HuH-7 (cell line): ENCODE measurements at regions not wholly inside any gene's neighbourhood (a gene's known extent, or its start where the extent isn't known, plus 50 kb on each side); places are given as distances from the start of the nearest gene placed in this dataset.
A peak's percentile ranks its signal among the peaks of the same experiment; 100 is the strongest.
"Not testable (repeated sequence)": the region's sequence is repeated elsewhere in the genome, so short reads cannot be mapped to it uniquely, and the experiment has no call there.

ENCODE experiments used
- DNase-seq: peaks from one replicate; pipeline ENCODE4 v3.0.0; 2011; ENCODE audit warnings: low spot score

DNA sequence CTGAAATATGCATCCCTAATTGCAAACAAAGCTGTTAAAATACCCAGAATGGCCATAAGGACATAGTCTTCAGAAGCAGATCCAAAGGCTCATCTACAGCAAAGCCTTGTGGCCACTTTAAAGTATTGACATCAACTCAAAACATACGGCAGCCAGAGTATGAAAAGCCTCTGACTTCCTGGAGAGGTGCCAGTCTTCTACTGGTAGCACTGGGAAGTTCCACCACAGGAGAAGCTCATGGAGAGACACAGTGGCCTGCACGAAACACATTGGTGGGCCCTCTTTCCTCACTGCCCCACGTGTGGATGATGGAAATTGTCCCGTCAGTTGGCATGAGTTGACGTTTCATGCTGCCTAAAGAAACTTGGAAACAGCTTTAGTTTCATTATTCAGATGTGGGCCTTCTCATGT, 202.6 kb upstream of the HEY2 start:
- peak; percentile 21 for DNase-seq

DNA sequence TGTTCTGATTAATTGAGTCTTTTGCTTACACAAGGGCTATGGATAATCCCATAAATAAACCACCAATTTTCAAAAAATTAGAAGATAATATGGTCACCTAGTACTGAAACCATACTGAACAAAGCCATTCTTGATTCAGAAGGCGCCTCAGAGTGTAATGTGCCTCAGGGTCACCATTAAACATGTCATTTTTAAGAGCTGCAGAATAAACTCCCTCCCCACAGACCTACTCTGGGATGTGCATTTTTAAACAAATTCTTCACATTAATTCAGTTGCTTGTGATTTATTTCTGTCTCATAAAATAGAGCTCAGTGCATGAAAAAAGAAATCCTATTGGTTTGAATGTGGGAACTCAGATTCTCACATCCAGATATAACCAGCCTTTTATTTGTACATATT, 202.1 kb upstream of the HEY2 start:
- no peak for DNase-seq

DNA sequence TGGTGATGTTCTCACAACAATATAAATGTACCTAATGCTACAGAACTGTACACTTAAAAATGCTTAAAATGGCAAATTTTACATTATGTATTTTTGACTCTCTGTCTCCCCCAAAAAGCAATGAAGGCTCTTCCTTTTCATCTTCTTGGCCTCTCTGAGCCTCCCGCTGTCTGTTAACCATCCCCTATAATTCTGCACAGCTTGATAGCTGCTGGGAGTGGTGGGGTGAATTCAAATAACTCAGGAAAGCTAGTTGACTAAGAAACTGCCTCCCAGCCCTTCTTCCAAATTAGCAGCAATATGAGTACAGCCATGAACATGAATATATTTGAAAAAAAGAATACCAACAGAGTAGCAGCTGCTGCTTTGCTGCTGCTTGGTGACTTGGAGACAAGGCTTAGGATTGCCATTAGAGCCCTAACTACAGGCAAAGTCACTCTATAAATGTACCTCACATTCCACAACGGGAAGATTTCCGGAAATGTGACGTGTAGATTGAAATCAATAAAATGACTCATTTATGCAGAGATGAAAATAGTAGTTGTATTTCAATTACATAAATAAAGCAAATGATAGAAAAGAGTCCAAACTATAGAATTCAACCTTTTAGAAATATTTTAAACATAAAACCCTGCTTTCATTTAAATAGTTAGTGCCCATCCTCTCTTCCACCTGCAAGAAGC, 200.1 kb upstream of the HEY2 start:
- no peak for DNase-seq

DNA sequence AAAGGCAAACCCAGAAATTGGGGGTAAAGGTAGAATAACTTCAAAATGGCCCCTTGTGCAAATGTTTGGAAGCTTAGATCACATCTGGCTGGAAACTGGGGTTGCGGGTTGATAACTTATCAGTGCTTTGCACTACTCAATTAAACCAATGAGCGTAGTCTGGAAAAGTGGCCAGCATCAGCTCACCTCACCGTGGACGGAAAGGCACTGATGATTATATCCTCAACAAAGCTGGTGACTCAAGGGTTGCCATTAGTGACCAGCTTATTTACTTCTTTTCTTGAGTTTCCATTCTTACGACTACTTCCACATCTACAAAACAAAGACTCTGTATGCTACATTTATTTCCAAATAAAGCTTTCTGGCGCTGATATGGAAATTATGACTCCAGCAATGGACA, 198.5 kb upstream of the HEY2 start:
- DNase-seq, result no peak

DNA sequence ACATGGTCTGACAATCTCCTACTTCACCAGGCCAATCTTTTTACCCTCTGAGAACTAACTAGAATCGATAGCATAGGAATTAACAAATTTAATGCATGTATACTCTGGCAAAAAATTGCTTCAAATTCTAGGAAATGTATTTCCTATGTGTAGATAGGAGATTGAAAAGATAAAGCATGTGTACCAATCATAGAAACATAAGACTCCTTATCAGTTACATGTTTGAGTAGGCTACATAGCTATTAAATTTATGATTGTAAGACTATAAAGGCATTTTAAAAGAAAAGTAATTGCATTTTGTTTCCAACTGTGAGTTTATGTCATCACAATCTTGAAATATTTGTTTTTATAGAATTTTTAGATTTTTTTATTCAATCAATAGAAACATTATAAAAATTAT, 196.6 kb upstream of the HEY2 start:
- DNase-seq, result no peak

DNA sequence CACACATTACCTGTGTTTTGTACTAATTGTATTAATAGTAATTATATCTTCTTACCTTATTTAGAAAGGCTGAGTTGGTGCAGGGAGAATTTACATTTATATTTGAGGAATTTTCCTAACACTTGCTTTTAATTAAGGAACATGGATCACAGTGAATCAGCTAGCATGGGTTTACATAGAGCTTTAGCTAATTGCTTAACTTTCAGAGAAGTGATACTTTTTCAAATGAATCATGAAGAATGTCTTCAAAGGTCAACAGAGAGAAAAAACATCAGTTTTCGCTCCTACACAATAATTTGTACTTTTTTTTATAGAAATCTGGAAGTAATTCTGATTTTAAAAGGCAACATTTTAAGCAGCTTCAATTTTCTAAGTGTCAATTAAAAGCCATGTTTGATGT, 195.0 kb upstream of the HEY2 start:
- no peak for DNase-seq

DNA sequence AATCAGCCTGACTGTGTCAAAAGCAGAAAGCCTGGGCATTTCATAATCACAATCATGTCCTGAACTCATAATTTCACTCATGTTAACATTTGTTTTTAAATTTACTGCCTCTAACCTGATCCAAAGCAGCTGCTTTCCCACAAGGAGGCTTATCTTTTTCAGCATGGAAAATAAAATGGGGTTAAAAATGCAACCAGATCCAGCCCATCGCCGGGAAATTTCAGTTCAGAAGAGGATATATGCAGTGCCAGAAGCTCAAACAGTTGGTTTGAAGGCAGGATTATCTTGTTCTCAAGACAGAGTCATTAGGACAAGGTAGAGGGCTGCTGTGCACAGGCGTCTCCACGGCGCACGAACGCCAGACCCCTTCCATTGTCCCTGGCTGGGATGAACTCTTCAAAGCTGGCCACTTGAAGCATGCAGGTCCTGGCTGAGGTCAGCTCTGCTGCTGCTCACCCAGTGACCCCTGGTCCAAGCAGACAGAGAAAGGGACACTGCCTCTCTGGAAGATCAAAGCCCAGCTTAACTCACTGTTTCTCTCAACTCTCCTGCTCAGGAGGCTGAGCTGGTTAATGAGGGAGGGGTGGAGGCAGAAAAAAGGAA, 191.1 kb upstream of the HEY2 start:
- DNase-seq, result no peak

DNA sequence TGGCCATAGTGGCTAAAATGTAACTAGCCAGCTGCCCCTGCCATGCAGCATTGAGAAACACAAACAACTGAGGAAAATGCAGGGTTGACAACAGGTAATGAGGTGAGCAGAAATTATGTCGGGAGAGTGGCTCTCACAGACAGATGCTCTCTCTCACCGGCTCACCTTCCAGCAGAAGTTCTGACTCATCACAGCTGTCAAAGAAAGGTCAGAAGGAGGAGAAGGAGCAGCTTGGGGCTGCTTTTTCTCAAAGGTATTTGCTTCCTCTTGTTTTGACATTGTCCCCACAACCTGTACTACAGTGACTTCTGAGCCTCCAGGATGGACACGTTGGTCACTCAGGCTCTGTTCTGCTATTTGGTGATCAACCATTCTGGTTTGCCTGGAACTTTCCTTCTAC, 190.5 kb upstream of the HEY2 start:
- DNase-seq, result no peak

DNA sequence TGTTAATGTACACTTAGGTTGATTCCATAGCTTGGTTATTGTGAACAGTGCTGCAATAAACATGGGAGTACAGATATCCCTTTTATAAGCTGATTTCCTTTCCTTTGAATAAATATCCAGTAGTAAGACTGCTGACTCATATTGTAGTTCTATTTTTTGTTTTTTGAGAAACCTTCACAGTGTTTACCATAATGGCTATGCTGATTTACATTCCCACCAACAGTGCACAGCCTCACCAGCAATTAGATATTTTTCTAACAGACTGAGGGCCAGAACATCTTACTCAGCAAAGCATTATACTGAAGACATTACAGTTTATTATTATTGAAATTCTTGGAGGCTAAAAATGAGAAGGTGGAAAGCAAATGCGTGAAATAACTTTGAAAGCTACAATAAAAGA, 187.3 kb upstream of the HEY2 start:
- DNase-seq, result no peak

DNA sequence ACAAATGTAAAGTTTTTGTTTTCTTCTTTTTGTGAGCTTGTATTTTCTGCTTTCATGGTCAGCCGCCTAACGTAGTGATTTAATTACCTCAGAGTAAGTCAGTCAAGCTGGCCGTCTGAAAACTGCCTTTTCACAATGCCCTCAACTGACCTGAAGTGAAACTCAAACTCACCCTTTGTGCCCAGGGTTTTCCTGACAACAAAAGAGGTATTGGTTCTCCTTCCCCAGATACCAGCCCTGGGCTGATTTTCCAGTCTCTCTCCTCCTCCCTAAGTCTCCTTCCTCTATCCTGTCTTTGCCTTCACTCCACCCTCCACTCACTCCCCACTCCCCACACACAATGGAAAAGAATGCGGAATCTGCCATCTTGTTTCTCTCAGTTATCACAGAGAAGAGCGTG, 184.5 kb upstream of the HEY2 start:
- DNase-seq, result no peak

DNA sequence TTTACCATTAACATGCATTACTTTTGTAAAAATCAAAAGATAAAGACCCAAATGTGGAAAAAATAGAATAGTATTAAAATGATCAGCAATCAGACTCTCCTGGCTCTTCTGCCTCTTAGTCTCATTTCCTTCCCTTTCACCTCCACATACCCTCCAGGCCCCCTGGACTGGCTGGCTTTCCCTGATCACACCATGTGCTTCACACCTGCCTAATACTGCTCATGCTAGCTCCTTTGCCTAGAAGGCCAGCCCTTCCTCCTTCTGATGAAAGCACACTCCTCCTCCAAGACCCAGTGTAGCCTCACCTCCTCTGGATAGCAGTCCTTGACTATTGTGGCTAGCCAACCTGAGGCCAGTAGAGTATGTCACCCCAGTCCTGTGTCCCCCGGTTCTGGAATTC, 182.0 kb upstream of the HEY2 start:
- DNase-seq, result no peak

DNA sequence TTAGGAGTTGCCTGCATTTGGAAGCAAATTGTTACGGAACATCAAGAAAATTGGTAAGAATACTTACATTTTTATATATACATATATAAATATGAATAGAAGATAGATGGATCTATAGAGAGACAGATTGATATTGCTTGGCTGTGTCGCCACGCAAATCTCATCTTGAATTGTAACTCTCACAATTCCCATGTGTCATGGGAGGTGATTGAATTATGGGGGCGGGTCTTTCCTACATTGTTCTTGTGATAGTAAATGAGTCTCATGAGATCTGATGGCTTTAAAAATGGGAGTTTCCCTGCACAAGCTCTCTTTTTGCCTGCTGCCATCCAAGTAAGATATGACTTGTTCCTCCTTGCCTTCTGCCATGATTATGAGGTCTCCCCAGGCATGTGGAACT, 180.8 kb upstream of the HEY2 start:
- no peak for DNase-seq

DNA sequence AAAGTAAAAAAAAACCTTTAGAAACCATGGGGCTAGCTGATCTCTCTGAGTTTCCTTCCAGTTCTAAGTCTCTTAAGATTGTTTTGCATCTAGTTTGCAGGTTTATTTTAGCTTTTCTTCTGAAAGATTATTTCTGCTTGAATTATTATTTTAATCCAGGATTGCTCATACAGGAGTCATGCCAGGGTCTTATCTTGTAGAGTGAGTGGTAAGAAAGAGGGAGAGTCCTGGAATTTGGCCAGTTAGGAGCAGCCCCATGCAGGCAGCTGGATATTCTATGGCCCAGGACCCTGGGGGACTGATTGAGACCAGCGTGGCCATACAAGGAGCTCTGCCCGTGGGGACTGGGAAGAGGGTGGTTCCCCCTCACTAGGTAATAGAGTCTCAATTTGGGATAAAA, 178.9 kb upstream of the HEY2 start:
- DNase-seq, result no peak

DNA sequence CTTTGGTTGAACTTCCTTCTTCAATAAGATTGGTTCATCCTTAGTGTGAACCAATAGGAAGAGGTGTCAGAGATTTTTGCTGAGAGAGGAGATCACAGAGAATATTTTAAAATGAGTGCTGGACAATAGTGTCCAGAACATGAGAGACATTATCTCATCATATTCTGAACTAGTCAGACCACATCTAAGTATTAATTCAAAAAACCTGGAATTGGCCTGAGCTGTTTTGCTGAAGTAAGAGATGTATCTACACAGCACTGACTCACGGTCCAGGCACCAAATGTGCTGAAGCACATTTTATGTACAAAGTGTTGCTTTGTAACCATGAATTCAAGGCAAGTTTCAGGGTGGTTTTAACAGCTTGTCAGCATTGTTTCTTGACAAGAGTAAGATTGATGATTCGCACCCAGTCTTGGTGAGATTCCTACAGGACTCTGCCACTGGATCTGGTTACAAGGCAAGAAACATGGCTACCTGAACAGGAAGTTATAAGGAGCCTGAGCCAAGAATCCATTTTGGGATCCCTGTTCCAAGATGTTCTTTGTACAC, 178.2 kb upstream of the HEY2 start:
- no peak for DNase-seq

DNA sequence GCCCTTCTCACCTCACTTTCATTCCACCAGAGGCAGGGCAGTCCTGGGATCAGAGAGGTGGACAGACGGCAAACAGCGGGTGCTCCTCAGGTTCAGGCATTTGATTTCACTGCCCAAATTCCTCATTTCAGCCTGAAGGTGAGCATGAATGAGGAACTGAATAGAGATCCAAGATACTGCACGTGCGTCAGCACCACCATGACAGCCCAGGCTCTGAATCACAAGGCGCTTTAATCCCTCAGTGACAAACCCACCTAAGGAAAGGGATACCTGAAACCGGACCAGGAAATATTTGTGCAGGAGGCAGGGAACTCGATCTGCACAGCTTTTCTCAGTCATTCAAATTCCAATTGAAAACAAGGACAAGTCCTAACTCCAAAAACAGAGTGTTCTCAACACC, 174.8 kb upstream of the HEY2 start:
- DNase-seq, result no peak

DNA sequence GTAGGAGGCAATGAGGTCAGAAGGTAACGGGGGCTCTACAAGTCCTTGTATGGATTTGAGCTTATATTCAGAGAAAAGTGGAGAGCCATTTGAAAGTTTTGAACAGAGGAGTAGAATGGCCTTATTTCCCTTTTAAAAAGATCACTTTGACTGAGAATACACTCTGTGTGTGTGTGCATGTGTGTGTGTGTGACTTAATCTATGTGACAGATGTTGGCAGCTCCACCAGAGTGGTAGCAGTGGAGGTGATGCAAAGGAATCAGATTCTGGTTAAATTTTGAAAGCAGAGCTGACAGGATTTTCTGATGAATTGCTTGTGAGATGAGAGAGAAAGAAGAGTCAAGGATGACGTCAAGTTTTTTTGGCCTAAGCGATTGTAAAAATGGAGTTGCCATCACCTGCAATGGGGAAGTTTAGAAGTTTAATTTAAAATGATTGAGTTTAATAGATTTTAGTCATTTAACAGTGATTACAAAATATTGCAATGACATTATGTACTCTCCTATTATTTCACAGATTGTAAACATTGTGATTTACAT, 172.2 kb upstream of the HEY2 start:
- no peak for DNase-seq

DNA sequence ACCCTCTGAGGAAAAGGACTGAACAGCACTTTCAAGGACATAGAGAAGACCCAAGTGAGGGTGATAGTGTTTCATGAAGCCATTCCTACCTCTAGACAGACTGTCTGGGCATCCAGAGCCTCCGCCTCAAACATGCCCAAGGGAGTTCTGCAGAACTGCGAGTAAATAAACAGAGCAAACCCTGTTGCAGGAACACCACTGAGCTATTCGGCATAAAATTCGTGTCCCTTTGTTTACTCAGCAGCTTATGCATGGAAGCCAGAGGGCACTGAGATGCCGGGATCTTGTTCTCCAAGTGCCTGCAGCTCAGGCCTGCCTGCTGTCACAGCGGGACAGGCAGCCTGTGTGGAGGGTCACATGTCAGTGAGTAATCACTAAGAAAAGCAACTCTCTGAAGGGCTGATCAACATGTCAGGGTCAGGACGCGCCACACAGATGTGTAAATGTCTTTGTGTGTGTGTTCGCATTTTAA, 164.9 kb upstream of the HEY2 start:
- no peak for DNase-seq

DNA sequence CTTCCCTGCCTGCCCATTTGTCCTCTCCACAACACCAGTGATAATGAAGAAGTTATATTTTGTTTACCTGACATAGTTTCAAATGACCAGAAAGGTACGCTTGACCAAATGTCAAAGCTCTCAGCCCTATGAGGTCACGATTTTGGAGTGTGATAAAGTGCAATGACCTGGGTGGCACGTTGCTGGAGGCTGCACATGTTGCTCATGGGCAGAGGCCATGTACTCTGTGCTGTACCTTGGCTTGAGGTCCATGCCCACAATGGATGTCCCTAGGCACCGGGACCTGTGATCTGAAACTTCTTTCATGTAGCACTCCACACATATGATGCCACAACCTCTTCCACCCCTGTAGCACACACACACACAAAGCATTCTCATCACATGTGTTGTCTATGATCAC, 164.0 kb upstream of the HEY2 start:
- no peak for DNase-seq

DNA sequence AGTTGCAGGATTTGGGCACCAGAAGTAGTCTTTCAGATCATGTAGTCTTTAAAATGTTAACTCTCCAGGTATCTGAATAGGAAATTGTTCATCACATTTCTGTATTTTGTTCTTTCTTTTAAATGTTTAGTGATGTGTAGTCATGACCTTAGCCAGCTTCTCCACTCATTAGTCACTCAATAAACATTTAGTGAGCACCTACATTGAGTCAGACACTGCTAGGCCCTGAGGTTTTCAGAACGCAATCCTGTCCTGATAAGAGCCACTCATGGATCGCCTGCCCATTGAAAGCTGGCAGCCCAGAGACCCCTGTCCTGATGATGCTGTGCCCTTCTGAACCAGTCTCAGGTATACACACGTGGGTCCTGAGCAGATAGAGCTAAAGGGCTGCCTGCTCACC, 163.4 kb upstream of the HEY2 start:
- DNase-seq, result no peak

DNA sequence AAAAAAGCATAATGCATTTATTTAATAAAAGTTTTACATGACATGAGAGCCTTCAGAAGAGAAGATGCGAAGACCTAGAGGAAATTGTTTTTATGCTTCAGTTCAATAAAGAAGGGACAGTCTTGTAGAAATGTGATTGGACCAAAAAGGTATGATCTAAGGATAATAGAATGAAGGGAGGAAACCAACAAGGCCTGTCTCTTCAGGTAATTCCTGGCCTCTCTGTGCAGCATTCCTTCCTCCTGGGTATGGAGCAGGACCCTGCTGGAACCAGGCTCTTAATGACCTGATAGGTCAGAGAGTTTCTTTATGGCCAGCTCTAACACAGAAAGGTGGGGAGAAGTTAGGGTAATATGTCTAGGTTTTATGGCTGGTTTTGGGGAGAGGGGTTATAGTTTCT, 162.8 kb upstream of the HEY2 start:
- DNase-seq, result no peak

DNA sequence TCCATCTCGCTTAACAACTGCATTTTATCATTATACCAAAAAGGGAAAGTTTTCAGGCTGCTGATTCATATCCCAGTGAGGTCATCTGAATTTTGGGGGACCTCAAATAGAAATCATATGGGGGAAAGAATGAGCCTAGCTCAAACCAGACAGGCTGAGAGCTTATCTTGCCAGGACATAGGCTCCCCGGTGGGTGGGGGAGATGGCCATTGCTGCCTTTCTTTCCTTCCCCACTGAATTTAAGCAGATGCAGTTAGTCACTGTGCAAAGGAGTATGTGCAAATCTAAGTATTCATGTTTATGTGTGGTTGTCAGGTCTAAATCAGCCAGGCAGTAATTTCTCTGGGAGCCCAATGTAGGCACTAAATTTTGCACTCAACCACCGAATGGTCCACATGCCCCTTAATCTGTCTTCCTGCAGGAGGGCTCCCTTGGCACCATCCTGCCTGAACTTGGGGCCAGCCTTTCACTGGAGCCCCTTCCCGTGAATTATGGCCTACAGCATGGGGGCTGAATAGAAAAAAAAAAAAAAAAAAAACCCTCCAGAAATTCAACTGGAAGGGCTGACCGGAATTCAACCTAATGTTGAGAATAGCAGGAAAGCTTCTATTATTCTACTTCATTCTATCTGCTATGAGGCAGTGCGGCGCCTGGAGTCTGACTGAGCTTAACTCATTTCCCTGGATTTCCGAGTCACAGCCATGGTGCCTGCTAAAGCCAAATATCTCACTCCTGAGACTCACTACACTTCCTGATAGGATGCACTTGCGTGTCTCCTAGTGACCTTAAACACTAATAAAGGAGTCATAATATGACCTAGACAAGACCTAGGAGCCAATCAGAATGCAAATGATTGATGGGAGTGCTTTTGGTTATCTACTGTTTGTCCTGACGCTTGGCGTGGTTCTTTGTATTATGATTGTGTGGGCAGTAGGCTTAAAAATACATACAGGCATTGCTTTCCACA, 161.5 kb upstream of the HEY2 start:
- no peak for DNase-seq

DNA sequence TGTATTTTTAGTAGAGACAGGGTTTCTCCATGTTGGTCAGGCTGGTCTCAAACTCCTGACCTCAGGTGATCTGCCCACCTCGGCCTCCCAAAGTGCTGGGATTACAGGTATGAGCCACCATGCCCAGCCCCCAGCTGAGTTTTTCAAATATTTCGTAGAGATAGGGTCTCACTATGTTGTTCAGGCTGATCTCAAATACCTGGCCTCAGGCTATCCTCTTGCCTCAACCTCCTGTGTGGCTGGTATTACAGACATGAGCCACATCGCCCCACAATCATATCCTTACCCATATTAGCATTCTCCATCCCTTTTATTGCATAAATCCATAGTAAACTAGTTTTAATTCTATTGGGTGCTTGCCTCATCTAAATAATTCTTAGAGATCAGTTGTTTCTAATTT, 157.6 kb upstream of the HEY2 start:
- not testable (repeated sequence) for DNase-seq

DNA sequence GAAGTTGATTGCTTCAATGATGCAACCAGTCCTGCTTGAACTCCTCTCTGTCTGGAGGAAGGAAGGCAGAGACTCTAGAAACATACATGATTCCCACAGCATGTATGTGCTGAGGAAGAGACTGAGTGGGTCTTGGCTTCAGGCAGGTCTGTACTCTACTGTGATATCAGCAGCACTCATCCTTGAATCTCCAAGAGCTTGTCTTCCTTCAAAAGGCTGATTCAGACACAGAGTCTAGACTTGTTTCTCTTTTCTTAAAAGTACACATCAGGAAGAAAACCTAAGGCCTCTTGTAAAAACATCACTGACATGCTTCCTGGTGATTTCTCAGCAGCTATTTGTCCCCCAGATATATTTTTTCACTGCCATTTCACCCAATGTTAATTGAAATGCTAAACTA, 155.7 kb upstream of the HEY2 start:
- DNase-seq, result no peak
